GM12878 (cell line): ENCODE measurements at regions not wholly inside any gene's neighbourhood (a gene's known extent, or its start where the extent isn't known, plus 50 kb on each side); places are given as distances from the start of the nearest gene placed in this dataset.

Experiments
- ATAC-seq: fragments of 200-7000 bp; cut with Tn5 transposase; 3 replicates; pipeline ENCODE4 v1.9.1; 2020; ENCODE audit warnings: mild to moderate bottlenecking, moderate library complexity
- BruUV-seq: library from RNA; stranded (reverse); fragments of 400-500 nt; replicated peaks from 2 replicates; lab custom pipeline; 2021; lab: Mats Ljungman, UMichigan
- CTCF ChIA-PET: fragments of 300-600 bp; sonication (Branson Sonifier 250); formaldehyde crosslinking; extraction: SDS; loops from one replicate; lab custom pipeline; 2021; ENCODE audit warnings: inconsistent platforms; lab: Yijun Ruan, JAX
- POLR2A ChIA-PET: fragments of 350-600 bp; formaldehyde crosslinking; extraction: SDS; loops from one replicate; lab custom pipeline; 2021; ENCODE audit warnings: inconsistent platforms; lab: Charles Lee
- RAD21 ChIA-PET: fragments of 300-600 bp; sonication (Branson Sonifier 250); formaldehyde crosslinking; loops from one replicate; lab custom pipeline; 2023; ENCODE audit warnings: antibody characterized with exemption; ENCODE audit not compliant: unreplicated experiment; lab: Charles Lee
- SMC1A ChIA-PET: fragments of 300-600 bp; sonication (Branson Sonifier 250); formaldehyde crosslinking; loops from one replicate; lab custom pipeline; 2023; ENCODE audit not compliant: unreplicated experiment, uncharacterized antibody; lab: Charles Lee
- DNase-seq: peaks from one replicate; pipeline ENCODE4 v3.0.0-alpha.2; 2011; ENCODE audit warnings: low read depth, low spot score
- FAIRE-seq: peaks from 3 replicates; lab custom pipeline; 2011; peaks lifted over from hg19 to GRCh38; lab: Jason Lieb, UNC
- H2AFZ ChIP-seq: 2 replicates; pipeline ENCODE4 v1.6.0; 2011; ENCODE audit warnings: low read depth, low read length, control low read depth; ENCODE audit not compliant: control insufficient read depth
- H3K27ac ChIP-seq: 2 replicates; pipeline ENCODE4 v1.5.1; 2011; ENCODE audit warnings: control low read depth; ENCODE audit not compliant: control insufficient read depth, insufficient read depth
- H3K27me3 ChIP-seq, 2 experiments: replicated peaks in 1 of 2; 2 replicates each; pipeline versions ENCODE4 v1.6.0 to v1.6.1; 2011; ENCODE audit warnings: low read length in 1 of 2; ENCODE audit not compliant: control insufficient read depth in 2 of 2, insufficient read depth in 2 of 2
- H3K36me3 ChIP-seq, 2 experiments: 2 replicates each; pipeline ENCODE4 v1.5.1; 2011; ENCODE audit warnings: low read length in 1 of 2; ENCODE audit not compliant: control insufficient read depth in 2 of 2, insufficient read depth in 2 of 2
- H3K4me1 ChIP-seq: 2 replicates; pipeline ENCODE4 v1.6.1; 2011; ENCODE audit warnings: mild to moderate bottlenecking, low read length, moderate library complexity, mixed read lengths; ENCODE audit not compliant: control insufficient read depth, insufficient read depth
- H3K4me2 ChIP-seq: 2 replicates; pipeline ENCODE4 v1.6.0; 2011; ENCODE audit warnings: control low read depth; ENCODE audit not compliant: control insufficient read depth, insufficient read depth
- H3K4me3 ChIP-seq: fragments of 200-600 bp; sonication (generic); 2 replicates; pipeline ENCODE4 v1.5.1; 2016
- H3K79me2 ChIP-seq: 2 replicates; pipeline ENCODE4 v1.6.0; 2011; ENCODE audit warnings: low read length; ENCODE audit not compliant: control insufficient read depth, insufficient read depth
- H3K9ac ChIP-seq: 2 replicates; pipeline ENCODE4 v1.8.0; 2011; ENCODE audit warnings: low read length, control low read depth, mixed read lengths; ENCODE audit not compliant: control insufficient read depth, insufficient read depth
- H3K9me3 ChIP-seq: replicated peaks from 3 replicates; pipeline ENCODE4 v1.5.1; 2011; ENCODE audit warnings: mild to moderate bottlenecking, low read length; ENCODE audit not compliant: control insufficient read depth, insufficient read depth
- H4K20me1 ChIP-seq: 2 replicates; pipeline ENCODE4 v1.6.0; 2011; ENCODE audit not compliant: control insufficient read depth, insufficient read depth
- JUND ChIP-seq: IDR thresholded peaks from 2 replicates; pipeline ENCODE4 v1.6.1; 2012; ENCODE audit warnings: low read depth, mild to moderate bottlenecking, low read length, improper control_type of control experiment, moderate library complexity
- NR2C2 ChIP-seq: IDR thresholded peaks from 2 replicates; pipeline ENCODE4 v1.6.1; 2011; ENCODE audit warnings: borderline replicate concordance, low read depth; ENCODE audit not compliant: control insufficient read depth, insufficient read length
- PAX5 ChIP-seq: IDR thresholded peaks from 2 replicates; pipeline ENCODE4 v1.6.1; 2011; ENCODE audit warnings: low read depth, low read length, borderline replicate concordance
- SRF ChIP-seq, 2 experiments: IDR thresholded peaks; 2 replicates each; pipeline ENCODE4 v1.6.1; 2011; ENCODE audit warnings: low read depth in 2 of 2, low read length in 2 of 2, mild to moderate bottlenecking in 1 of 2, moderate library complexity in 1 of 2
- STAT3 ChIP-seq: IDR thresholded peaks from 2 replicates; pipeline ENCODE4 v1.6.1; 2011; ENCODE audit warnings: low read depth, low read length, improper control_type of control experiment
- ZNF622 ChIP-seq: fragments of 450-650 bp; IDR thresholded peaks from 2 replicates; pipeline ENCODE4 v1.6.1; 2017; ENCODE audit warnings: mild to moderate bottlenecking, inconsistent platforms
- whole genome bisulfite sequencing: methylation state at CpG from one replicate; pipeline ENCODE4 v1.1.6; 2016; ENCODE audit warnings: low lambda C conversion rate; ENCODE audit not compliant: insufficient replicate concordance, insufficient coverage; ENCODE audit errors: missing lambda C conversion rate; 5-methylcytosine and 5-hydroxymethylcytosine counted together
- in situ Hi-C: fragments of 300-500 bp; cut with MboI; formaldehyde crosslinking; loops from 9 replicates; pipeline ENCODE4 v1.14.3; 2018; ENCODE audit warnings: mixed read lengths
- intact Hi-C: fragments of 100-400 bp; cut with micrococcal nuclease; formaldehyde crosslinking; loops from one replicate; pipeline ENCODE4 v1.14.2; 2022; ENCODE audit not compliant: unreplicated experiment
- TF ChIP-seq, protein P1 (sequence below): fragments of 450-650 bp; IDR thresholded peaks from 2 replicates; pipeline ENCODE4 v1.6.1; 2017; ENCODE audit warnings: antibody characterized with exemption, mild to moderate bottlenecking, moderate library complexity
- TF ChIP-seq, protein P2 (sequence below): fragments of 150-350 bp; IDR thresholded peaks from 2 replicates; pipeline ENCODE4 v1.6.1; 2016; ENCODE audit warnings: low read depth, low read length
- TF ChIP-seq, protein P3 (sequence below): fragments of 450-650 bp; formaldehyde crosslinking; IDR thresholded peaks from 2 replicates; pipeline ENCODE4 v1.4.0; 2020; ENCODE audit warnings: mild to moderate bottlenecking, moderate library complexity
- TF ChIP-seq, protein P4 (sequence below): fragments of 450-650 bp; IDR thresholded peaks from 2 replicates; pipeline ENCODE4 v1.6.1; 2018; ENCODE audit warnings: mild to moderate bottlenecking, low read depth, moderate library complexity; ENCODE audit not compliant: partially characterized antibody

DNA sequence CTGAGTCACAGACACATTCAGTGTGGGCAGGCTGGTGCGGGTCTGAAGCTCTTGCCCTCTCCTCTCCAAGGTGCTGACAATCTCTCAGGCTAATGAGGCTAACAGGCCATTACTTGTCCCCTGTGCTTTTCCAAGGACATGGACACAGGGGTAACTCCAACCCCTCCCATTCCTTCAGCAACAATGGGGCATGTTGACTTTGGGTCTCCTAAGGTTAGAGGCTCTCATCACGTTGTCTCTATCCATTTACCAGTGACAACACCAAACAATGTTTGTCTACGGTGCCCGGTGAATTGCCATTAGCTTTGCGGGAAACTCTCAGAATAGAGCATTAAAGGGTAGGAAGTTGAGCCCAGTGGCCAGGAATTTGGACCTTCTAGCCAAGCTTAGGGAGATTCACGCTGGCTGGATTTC is 101.6 kb upstream of the TNS3 start (continued):
- TF ChIP-seq, protein P1, sequence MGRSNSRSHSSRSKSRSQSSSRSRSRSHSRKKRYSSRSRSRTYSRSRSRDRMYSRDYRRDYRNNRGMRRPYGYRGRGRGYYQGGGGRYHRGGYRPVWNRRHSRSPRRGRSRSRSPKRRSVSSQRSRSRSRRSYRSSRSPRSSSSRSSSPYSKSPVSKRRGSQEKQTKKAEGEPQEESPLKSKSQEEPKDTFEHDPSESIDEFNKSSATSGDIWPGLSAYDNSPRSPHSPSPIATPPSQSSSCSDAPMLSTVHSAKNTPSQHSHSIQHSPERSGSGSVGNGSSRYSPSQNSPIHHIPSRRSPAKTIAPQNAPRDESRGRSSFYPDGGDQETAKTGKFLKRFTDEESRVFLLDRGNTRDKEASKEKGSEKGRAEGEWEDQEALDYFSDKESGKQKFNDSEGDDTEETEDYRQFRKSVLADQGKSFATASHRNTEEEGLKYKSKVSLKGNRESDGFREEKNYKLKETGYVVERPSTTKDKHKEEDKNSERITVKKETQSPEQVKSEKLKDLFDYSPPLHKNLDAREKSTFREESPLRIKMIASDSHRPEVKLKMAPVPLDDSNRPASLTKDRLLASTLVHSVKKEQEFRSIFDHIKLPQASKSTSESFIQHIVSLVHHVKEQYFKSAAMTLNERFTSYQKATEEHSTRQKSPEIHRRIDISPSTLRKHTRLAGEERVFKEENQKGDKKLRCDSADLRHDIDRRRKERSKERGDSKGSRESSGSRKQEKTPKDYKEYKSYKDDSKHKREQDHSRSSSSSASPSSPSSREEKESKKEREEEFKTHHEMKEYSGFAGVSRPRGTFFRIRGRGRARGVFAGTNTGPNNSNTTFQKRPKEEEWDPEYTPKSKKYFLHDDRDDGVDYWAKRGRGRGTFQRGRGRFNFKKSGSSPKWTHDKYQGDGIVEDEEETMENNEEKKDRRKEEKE = no peak
- TF ChIP-seq JUND (no peak), NR2C2 (no peak), STAT3 (no peak)
- TF ChIP-seq, protein P2, sequence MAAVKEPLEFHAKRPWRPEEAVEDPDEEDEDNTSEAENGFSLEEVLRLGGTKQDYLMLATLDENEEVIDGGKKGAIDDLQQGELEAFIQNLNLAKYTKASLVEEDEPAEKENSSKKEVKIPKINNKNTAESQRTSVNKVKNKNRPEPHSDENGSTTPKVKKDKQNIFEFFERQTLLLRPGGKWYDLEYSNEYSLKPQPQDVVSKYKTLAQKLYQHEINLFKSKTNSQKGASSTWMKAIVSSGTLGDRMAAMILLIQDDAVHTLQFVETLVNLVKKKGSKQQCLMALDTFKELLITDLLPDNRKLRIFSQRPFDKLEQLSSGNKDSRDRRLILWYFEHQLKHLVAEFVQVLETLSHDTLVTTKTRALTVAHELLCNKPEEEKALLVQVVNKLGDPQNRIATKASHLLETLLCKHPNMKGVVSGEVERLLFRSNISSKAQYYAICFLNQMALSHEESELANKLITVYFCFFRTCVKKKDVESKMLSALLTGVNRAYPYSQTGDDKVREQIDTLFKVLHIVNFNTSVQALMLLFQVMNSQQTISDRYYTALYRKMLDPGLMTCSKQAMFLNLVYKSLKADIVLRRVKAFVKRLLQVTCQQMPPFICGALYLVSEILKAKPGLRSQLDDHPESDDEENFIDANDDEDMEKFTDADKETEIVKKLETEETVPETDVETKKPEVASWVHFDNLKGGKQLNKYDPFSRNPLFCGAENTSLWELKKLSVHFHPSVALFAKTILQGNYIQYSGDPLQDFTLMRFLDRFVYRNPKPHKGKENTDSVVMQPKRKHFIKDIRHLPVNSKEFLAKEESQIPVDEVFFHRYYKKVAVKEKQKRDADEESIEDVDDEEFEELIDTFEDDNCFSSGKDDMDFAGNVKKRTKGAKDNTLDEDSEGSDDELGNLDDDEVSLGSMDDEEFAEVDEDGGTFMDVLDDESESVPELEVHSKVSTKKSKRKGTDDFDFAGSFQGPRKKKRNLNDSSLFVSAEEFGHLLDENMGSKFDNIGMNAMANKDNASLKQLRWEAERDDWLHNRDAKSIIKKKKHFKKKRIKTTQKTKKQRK = no peak

DNA sequence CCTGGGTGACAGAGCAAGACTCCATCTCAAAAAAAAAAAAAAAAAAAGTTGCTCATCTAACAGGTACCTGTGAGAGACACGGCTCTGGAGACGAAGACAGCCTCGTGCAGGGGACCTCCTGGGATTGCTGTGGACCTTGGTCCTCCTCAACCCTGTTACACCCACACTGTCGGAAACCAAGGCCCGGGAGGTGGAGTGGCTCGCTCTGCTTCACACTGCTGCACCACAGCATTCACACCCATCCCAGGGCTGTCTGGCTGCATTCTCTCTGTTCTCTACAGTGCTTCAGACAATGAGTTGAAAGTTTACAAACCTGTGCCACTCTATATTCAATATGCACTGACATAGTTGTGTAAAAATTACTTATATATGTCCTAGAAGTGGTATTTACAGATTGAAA is 101.0 kb upstream of the TNS3 start:
- RAD21 ChIA-PET = no interaction called here
- H3K9me3 ChIP-seq = no peaks in the 10 kb centered on the region
- no peaks in the 10 kb centered on the region for H3K4me1 ChIP-seq
- SMC1A ChIA-PET = no interaction called here
- no peaks in the 10 kb centered on the region for H3K36me3 ChIP-seq
- H4K20me1 ChIP-seq = no peaks in the 10 kb centered on the region
- no TSS peak for BruUV-seq
- H3K9ac ChIP-seq = no peak overlapping the region
- intact Hi-C loops (no loop called here), in situ Hi-C loops (no loop called here)
- WGBS = 38% methylated on average over 6 of the region's 6 CpGs
- H3K4me2 ChIP-seq = no peak overlapping the region
- H3K27ac ChIP-seq = no peak overlapping the region
- CTCF ChIA-PET = no interaction called here
- no peak overlapping the region for H2AFZ ChIP-seq
- DNase-seq (no peak), FAIRE-seq (no peak), ATAC-seq (no peak)
- no peak overlapping the region for H3K4me3 ChIP-seq
- no peaks in the 10 kb centered on the region for H3K79me2 ChIP-seq
- H3K27me3 ChIP-seq = peaks cover 0 to 1% of the 10 kb centered on the region in 2 experiments; a peak in 1 of 4 replicates
- POLR2A ChIA-PET = no interaction called here
- TF ChIP-seq PAX5 = no peak
- TF ChIP-seq, protein P3, sequence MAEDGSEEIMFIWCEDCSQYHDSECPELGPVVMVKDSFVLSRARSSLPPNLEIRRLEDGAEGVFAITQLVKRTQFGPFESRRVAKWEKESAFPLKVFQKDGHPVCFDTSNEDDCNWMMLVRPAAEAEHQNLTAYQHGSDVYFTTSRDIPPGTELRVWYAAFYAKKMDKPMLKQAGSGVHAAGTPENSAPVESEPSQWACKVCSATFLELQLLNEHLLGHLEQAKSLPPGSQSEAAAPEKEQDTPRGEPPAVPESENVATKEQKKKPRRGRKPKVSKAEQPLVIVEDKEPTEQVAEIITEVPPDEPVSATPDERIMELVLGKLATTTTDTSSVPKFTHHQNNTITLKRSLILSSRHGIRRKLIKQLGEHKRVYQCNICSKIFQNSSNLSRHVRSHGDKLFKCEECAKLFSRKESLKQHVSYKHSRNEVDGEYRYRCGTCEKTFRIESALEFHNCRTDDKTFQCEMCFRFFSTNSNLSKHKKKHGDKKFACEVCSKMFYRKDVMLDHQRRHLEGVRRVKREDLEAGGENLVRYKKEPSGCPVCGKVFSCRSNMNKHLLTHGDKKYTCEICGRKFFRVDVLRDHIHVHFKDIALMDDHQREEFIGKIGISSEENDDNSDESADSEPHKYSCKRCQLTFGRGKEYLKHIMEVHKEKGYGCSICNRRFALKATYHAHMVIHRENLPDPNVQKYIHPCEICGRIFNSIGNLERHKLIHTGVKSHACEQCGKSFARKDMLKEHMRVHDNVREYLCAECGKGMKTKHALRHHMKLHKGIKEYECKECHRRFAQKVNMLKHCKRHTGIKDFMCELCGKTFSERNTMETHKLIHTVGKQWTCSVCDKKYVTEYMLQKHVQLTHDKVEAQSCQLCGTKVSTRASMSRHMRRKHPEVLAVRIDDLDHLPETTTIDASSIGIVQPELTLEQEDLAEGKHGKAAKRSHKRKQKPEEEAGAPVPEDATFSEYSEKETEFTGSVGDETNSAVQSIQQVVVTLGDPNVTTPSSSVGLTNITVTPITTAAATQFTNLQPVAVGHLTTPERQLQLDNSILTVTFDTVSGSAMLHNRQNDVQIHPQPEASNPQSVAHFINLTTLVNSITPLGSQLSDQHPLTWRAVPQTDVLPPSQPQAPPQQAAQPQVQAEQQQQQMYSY (CRISPR knock-in tag) = no peak
- TF ChIP-seq, protein P4, sequence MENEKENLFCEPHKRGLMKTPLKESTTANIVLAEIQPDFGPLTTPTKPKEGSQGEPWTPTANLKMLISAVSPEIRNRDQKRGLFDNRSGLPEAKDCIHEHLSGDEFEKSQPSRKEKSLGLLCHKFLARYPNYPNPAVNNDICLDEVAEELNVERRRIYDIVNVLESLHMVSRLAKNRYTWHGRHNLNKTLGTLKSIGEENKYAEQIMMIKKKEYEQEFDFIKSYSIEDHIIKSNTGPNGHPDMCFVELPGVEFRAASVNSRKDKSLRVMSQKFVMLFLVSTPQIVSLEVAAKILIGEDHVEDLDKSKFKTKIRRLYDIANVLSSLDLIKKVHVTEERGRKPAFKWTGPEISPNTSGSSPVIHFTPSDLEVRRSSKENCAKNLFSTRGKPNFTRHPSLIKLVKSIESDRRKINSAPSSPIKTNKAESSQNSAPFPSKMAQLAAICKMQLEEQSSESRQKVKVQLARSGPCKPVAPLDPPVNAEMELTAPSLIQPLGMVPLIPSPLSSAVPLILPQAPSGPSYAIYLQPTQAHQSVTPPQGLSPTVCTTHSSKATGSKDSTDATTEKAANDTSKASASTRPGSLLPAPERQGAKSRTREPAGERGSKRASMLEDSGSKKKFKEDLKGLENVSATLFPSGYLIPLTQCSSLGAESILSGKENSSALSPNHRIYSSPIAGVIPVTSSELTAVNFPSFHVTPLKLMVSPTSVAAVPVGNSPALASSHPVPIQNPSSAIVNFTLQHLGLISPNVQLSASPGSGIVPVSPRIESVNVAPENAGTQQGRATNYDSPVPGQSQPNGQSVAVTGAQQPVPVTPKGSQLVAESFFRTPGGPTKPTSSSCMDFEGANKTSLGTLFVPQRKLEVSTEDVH = no peak
- no peak for TF ChIP-seq ZNF622
- TF ChIP-seq SRF (IDR thresholded peaks at IDR 0.05; ENCODE audit: low read depth in 2 of 2, low read length in 2 of 2) = no peak
